ENCODE measurements at regions not wholly inside any gene's neighbourhood (a gene's known extent, or its start where the extent isn't known, plus 50 kb on each side); places are given as distances from the start of the nearest gene placed in this dataset.

GRCh38 chr13:69178000-69178399, 929.6 kb upstream of the ATXN8OS start:
- no peak overlapping the region for H3K9ac ChIP-seq (ENCODE audit: insufficient read depth, low read length)
- no peak overlapping the region for H2AFZ ChIP-seq (ENCODE audit: low read length)
- no peaks in the 10 kb centered on the region for H3K27me3 ChIP-seq (ENCODE audit: control insufficient read depth, insufficient read depth, low read length)
- H3K4me1 ChIP-seq (ENCODE audit: control insufficient read depth, extremely low read depth, insufficient read depth, low read length), result no peaks in the 10 kb centered on the region
- H3K9me3 ChIP-seq (ENCODE audit: control insufficient read depth, insufficient read depth, low read depth, low read length), result no peaks in the 10 kb centered on the region
- no peak overlapping the region for H3K27ac ChIP-seq (ENCODE audit: insufficient read depth, low read length)
- TF ChIP-seq, protein P1, sequence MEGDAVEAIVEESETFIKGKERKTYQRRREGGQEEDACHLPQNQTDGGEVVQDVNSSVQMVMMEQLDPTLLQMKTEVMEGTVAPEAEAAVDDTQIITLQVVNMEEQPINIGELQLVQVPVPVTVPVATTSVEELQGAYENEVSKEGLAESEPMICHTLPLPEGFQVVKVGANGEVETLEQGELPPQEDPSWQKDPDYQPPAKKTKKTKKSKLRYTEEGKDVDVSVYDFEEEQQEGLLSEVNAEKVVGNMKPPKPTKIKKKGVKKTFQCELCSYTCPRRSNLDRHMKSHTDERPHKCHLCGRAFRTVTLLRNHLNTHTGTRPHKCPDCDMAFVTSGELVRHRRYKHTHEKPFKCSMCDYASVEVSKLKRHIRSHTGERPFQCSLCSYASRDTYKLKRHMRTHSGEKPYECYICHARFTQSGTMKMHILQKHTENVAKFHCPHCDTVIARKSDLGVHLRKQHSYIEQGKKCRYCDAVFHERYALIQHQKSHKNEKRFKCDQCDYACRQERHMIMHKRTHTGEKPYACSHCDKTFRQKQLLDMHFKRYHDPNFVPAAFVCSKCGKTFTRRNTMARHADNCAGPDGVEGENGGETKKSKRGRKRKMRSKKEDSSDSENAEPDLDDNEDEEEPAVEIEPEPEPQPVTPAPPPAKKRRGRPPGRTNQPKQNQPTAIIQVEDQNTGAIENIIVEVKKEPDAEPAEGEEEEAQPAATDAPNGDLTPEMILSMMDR (conservative IDR thresholded peaks at IDR 0.05 in 1 of 2, IDR thresholded peaks at IDR 0.05 in 1 of 2; ENCODE audit: low read depth in 1 of 2, low read length in 2 of 2), result no peak
- no peak for TF ChIP-seq EZH2 (IDR thresholded peaks at IDR 0.05; ENCODE audit: low read length, missing control alignments)
- no peaks in the 10 kb centered on the region for H3K36me3 ChIP-seq (ENCODE audit: control insufficient read depth, insufficient read depth, low read length)
- H3K4me2 ChIP-seq (ENCODE audit: extremely low read depth, insufficient read depth, low read length), result no peak overlapping the region
- no peak overlapping the region for H3K4me3 ChIP-seq (replicated peaks in 1 of 4; ENCODE audit: control extremely low read depth in 1 of 4, insufficient read depth in 1 of 4, low read depth in 3 of 4, low read length in 4 of 4)
- no peak for DNase-seq (ENCODE audit: low read depth in 2 of 2)
- H3K79me2 ChIP-seq (ENCODE audit: control insufficient read depth, insufficient read depth, low read length), result no peaks in the 10 kb centered on the region
- H4K20me1 ChIP-seq (ENCODE audit: control insufficient read depth, extremely low read depth, insufficient read depth, low read length), result no peaks in the 10 kb centered on the region

GRCh38 chr13:69168436-69168835, 939.2 kb upstream of the ATXN8OS start:
- no peak overlapping the region for H3K4me3 ChIP-seq (replicated peaks in 1 of 4; ENCODE audit: control extremely low read depth in 1 of 4, insufficient read depth in 1 of 4, low read depth in 3 of 4, low read length in 4 of 4)
- H3K4me2 ChIP-seq (ENCODE audit: extremely low read depth, insufficient read depth, low read length), result no peak overlapping the region
- no peaks in the 10 kb centered on the region for H3K4me1 ChIP-seq (ENCODE audit: control insufficient read depth, extremely low read depth, insufficient read depth, low read length)
- H3K36me3 ChIP-seq (ENCODE audit: control insufficient read depth, insufficient read depth, low read length), result no peaks in the 10 kb centered on the region
- H3K9me3 ChIP-seq (ENCODE audit: control insufficient read depth, insufficient read depth, low read depth, low read length), result no peaks in the 10 kb centered on the region
- no peak for DNase-seq (ENCODE audit: low read depth in 2 of 2)
- H4K20me1 ChIP-seq (ENCODE audit: control insufficient read depth, extremely low read depth, insufficient read depth, low read length), result no peaks in the 10 kb centered on the region
- H3K9ac ChIP-seq (ENCODE audit: insufficient read depth, low read length), result no peak overlapping the region
- no peak overlapping the region for H3K27ac ChIP-seq (ENCODE audit: insufficient read depth, low read length)
- no peaks in the 10 kb centered on the region for H3K27me3 ChIP-seq (ENCODE audit: control insufficient read depth, insufficient read depth, low read length)
- H2AFZ ChIP-seq (ENCODE audit: low read length), result no peak overlapping the region
- no peaks in the 10 kb centered on the region for H3K79me2 ChIP-seq (ENCODE audit: control insufficient read depth, insufficient read depth, low read length)
- TF ChIP-seq, protein P1 (conservative IDR thresholded peaks at IDR 0.05 in 1 of 2, IDR thresholded peaks at IDR 0.05 in 1 of 2; ENCODE audit: low read depth in 1 of 2, low read length in 2 of 2), result no peak
- no peak for TF ChIP-seq EZH2 (IDR thresholded peaks at IDR 0.05; ENCODE audit: low read length, missing control alignments)

GRCh38 chr13:69155136-69155535, 952.5 kb upstream of the ATXN8OS start:
- H3K27me3 ChIP-seq (ENCODE audit: control insufficient read depth, insufficient read depth, low read length), result no peaks in the 10 kb centered on the region
- H3K4me2 ChIP-seq (ENCODE audit: extremely low read depth, insufficient read depth, low read length), result no peak overlapping the region
- H2AFZ ChIP-seq (ENCODE audit: low read length), result no peak overlapping the region

More at GRCh38 chr13:69155136-69155535, 952.5 kb upstream of the ATXN8OS start:
- H3K4me3 ChIP-seq (replicated peaks in 1 of 4; ENCODE audit: control extremely low read depth in 1 of 4, insufficient read depth in 1 of 4, low read depth in 3 of 4, low read length in 4 of 4), result no peak overlapping the region
- no peak overlapping the region for H3K9ac ChIP-seq (ENCODE audit: insufficient read depth, low read length)
- no peaks in the 10 kb centered on the region for H3K36me3 ChIP-seq (ENCODE audit: control insufficient read depth, insufficient read depth, low read length)
- H4K20me1 ChIP-seq (ENCODE audit: control insufficient read depth, extremely low read depth, insufficient read depth, low read length), result no peaks in the 10 kb centered on the region
- TF ChIP-seq, protein P1 (conservative IDR thresholded peaks at IDR 0.05 in 1 of 2, IDR thresholded peaks at IDR 0.05 in 1 of 2; ENCODE audit: low read depth in 1 of 2, low read length in 2 of 2), result no peak
- no peak for TF ChIP-seq EZH2 (IDR thresholded peaks at IDR 0.05; ENCODE audit: low read length, missing control alignments)
- no peaks in the 10 kb centered on the region for H3K79me2 ChIP-seq (ENCODE audit: control insufficient read depth, insufficient read depth, low read length)
- H3K9me3 ChIP-seq (ENCODE audit: control insufficient read depth, insufficient read depth, low read depth, low read length), result no peaks in the 10 kb centered on the region
- H3K4me1 ChIP-seq (ENCODE audit: control insufficient read depth, extremely low read depth, insufficient read depth, low read length), result no peaks in the 10 kb centered on the region
- no peak for DNase-seq (ENCODE audit: low read depth in 2 of 2)
- H3K27ac ChIP-seq (ENCODE audit: insufficient read depth, low read length), result no peak overlapping the region

Data from fibroblast of lung (primary cell).